T1000 (cell line): ENCODE measurements at regions not wholly inside any gene's neighbourhood (a gene's known extent, or its start where the extent isn't known, plus 50 kb on each side); places are given as distances from the start of the nearest gene placed in this dataset.
"Not testable (repeated sequence)": the region's sequence is repeated elsewhere in the genome, so short reads cannot be mapped to it uniquely, and the experiment has no call there.

Source experiments
- DNase-seq: peaks from one replicate; lab custom pipeline; 2025; ENCODE audit warnings: mixed read lengths; lab: John Stamatoyannopoulos, UW

- DNase-seq: no peak
These were observed 205.5 kb downstream of the SLC4A3 start for GRCh38 chr2:219832904-219833303.

DNA sequence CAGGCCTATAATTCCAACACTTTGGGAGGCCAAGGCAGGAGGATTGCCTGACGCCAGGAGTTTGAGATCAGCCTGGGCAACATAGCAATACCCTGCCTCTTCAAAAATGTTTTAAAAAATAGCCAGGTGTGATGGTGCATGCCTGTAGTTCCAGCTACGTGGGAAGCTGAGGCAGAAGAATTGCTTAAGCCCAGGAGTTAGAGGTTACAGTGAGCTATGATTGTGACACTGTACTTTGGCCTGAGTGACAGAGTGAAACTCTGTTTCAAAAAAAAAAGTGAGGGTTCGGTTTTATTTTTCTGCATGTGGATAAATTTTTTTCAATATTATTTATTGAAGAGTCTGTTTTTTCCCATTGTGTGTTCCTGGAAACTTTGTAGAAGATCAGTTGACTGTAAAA lies 208.1 kb downstream of the SLC4A3 start:
- no peak for DNase-seq

DNA sequence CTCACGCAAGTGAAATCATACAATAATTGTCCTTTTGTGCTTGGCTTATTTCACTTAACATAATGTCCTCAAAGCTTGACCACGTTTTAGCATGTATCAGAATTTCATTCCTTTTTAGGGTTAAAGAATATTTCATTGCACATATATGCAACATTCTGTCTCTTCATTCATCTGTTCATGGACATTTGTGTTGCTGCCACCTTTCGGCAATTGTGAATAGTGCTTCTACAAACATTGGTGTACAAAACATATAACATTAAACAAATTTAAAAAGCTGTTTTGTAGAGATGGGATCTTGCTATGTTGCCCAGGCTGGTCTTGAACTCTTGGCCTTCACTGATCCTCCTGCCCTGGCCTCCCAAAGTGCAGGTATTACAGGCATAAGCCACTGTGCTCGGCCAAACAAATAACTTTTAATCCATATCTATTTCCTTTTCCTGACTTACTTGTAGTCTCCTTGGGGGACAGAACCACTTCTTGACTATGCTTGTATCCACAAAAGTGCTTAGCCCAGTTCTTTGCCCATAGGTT lies 209.3 kb downstream of the SLC4A3 start:
- DNase-seq: no peak

DNA sequence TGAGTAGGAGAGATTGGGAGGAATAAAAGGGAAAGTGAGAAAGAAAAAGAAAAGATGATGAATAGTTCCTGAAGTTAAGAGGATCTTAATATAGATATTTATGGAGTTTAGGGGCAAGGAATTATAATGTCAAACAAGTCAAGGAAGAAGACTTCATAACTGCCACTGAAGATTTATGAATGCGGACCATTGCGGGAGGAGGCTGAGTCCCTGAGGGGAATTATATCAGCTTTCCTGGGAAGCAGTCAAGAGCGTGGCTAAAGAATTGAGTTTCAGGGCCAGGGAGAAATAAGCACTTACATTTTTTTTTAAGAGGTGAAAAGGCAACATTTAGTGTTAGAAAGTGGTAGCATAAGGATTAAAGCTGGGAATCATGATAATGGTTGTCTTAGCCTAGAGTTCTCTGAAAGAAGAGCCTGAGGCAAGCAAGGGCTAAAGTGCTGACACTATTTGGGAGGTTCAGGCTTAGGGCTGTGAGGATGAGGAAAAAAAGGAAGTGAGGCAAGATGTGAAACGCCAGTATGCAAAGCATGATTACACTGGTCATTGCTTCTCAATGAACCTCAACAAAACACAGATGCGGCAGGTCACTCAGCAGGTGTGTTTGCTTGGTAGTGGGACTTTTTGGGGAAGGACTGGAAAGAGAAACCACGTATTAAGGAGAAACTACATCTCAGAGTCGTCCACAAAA lies 217.1 kb downstream of the SLC4A3 start:
- no peak for DNase-seq

DNA sequence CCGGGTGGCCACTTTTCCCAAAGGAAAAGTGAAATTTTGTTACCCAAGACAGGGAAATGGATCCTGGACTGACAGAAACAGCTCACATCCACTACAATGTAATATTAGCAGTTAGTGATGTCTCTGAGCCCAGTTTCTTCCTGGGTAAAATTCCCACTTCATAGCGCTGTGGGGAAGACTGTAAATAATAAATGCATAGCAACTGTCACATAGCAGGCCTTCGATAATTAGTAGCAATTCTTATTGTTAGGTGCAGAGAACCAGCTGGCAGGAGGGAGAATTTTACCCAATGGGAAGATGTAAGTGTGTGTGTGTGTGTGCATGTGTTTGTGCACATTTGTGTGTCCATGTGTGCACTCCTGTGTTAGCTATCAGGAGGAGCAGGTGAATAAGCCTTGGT lies 221.5 kb downstream of the SLC4A3 start:
- no peak for DNase-seq

DNA sequence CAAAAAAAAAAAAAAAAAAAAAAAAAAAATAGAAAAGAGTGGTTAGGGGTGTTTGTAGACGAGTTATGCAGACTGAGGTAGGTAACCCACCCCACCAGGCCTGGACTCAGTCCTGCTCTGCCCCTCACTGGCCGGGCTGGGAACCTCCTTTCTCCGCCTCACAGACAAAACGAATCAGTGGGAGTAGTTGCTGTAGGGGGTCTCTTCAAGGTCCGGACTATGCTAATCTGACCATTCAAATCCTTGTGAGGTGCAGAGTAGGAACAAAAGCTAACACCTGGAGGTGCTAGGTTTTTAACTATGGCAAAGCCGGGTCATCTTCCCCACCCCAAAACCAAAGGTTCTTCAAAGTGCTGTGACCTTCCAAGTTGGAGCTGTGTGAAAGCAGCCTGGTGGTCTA lies 223.7 kb downstream of the SLC4A3 start:
- DNase-seq: no peak

DNA sequence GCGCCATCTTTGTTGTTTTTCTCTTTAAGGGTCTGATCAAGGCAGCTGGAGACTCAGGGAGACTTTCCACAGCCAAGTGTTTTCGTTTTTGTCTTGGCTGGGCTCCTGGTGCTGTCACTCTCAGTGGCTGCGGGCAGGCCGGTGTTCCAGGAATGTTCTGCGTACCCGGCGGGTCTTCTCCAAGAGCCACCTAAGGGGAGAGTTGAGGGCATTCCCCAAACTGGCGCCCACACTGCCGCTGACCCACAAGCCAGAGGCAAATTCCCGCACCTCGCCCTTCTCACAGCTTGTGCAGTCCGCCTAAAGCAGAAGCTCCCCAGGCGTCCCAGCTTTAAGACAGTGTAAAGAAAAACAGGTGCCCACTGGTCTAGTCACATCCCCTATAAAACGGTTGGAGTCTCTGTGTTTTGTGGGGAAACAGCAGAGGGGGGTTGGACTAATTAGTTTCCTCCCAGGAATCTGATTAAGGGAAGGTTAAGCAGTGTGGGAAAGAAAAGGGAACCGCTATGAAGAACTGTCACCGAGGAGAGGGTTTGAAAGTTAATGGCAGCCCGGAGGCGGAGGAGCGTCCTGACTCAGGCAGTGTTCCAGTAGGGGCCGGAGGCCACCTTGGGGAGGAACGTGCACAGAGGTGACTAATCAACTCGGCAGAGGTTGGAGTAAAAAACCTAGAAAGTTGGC lies 224.5 kb downstream of the SLC4A3 start:
- DNase-seq: no peak

DNA sequence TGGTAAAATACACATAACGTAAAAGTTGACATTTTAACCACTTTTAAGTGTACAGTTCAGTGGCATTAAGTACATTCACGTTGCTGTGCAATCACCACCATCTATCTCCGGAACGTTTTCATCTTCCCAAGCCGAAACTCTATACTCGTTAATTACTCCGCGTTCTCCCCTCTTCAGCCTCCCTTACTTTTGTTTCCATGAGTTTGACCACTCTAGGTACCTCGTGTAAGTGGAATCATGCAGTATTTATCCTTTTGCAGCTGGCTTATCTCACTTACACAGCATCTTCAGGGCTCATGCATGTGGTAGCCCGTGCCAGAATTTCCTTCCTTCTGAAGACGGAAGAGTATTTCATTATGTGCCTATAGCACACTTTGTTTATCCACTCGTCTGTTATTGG lies 225.2 kb downstream of the SLC4A3 start:
- no peak for DNase-seq

DNA sequence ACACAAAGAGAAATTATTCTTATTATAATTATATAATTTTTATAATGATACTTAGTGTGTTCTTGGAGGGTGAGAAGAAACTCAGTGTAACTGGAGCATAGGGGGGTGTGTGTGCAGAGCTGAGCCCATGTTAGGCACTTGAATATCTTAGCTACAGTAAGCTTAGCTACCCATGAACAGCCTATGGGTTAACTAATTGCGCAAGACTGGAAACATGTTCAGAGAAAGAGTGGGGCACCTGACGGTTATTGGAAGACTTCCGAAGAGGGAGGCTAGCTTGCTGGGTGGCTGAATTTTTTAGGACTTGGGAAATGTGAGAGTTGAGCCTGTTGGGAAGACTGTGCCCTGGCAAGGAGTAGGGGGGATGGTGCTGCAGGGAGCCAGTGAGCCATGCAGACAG lies 229.2 kb downstream of the SLC4A3 start:
- DNase-seq: no peak

- no peak for DNase-seq
These were observed 230.3 kb downstream of the SLC4A3 start for GRCh38 chr2:219857751-219858150.

GRCh38 chr2:219861307-219861706 lies 233.9 kb downstream of the SLC4A3 start:
- no peak for DNase-seq

DNA sequence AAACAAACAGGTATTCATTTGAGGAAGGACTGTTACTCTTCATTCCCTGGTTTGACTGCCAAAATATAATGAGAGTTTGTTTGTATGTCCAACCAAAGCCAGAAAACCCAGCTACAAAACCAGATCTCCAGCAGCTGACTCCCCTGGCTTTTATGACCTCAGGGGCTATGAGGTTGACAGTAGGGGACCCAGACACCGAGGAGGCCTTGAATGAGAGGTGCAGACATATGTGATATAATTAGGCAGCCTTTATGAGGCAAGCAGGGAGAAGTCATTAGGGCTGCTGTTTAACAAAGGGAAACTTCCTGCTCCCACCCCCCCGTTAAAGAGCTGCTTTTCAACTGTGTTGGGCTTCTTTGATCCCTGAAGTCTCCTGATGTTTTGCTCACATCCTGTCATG lies 236.7 kb downstream of the SLC4A3 start:
- DNase-seq: no peak

GRCh38 chr2:219868635-219869034 lies 241.2 kb downstream of the SLC4A3 start:
- DNase-seq: no peak

DNA sequence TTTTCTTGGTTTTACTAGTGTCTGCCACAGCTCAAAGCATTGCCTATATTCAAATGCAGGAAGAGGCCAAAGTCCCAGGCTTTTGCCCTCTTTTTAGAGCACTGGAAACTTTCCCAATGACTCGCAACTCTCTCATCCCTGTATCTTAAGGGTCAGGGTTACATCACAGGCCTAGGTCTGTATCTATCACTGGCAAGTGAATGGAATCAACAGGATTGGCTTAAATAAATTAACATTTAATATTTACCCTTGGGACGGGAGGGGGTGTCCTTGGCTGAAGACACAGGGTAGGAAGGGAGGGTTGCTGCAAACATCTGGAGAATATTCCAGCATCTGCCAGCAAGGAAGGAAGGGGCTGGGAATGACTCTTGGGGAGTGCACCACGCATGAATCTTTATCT lies 242.6 kb downstream of the SLC4A3 start:
- DNase-seq: peak; percentile 5

GRCh38 chr2:219871351-219871750 lies 243.9 kb downstream of the SLC4A3 start:
- no peak for DNase-seq

DNA sequence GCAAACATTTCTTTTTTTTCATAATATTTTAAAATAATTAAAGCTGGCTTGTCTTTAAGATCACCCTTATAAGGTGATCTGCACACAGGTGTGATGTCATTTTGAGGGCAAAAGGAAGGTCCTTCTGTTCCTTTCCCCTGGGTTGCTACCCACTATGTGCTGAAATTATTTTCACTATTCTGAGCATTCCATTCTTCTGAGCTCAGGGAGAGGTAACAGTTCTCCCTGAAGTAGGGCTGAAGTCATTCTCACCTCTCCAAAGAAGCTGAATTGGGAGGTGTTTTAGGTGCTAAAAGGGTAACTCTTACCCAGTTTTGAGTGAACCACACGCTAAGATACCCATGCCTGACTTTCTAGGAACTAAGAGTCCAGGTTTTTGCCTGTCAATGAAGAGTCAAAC lies 247.6 kb downstream of the SLC4A3 start:
- DNase-seq: no peak

DNA sequence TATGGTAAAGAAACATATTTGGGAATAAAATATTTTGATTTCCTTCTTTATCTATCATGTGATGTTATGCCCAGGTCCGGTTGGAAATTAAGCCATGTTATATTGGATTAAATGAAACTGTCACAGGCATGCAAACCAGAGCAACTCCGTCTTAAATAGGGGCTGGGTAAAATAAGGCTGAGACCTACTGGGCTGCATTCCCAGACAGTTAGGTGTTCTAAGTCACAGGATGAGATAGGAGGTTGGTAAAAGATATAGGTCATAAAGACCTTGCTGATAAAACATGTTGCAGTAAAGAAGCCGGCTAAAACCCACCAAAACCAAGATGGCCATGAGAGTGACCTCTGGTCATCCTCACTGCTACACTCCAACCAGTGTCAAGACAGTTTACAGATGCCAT lies 248.6 kb downstream of the SLC4A3 start:
- DNase-seq: not testable (repeated sequence)

DNA sequence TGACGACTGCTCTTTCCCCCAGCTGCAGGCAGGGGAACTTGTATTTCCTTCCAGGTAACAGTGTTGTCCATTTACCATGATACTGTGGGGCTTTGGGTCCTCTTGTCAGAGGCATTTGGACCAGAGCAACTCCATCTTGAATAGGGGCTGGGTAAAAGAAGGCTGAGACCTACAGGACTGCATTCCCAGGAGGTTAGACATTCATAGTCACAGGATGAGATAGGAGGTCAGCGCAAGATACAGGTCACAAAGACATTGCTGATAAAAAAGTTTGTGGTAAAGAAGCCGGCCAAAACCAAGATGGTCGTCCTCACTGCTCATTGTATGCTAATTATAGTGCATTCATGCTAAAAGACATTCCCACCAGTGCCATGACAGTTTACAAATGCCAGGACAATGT lies 249.5 kb downstream of the SLC4A3 start:
- no peak for DNase-seq

DNA sequence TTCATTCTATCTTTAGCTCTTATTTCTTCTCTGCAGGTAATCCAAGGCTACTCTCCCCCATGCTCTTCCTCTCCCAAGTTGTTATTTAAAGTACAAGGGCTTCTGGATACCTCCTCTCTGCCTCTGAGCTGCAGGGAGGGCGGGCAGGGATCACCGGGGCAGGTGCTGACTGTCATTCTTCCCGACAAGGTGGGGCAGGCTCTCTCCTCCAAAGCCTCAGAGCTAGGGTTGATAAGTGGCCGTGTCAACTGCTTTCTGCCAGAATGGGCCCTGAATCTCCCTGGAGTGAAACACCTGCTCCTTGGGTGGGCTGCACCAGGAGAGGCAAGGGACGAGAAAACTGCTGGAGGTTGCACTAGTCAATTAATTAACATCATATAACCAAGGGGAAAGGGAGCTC lies 250.3 kb downstream of the SLC4A3 start:
- no peak for DNase-seq

- DNase-seq: no peak
These were observed 251.1 kb downstream of the SLC4A3 start for GRCh38 chr2:219878516-219878915.

DNA sequence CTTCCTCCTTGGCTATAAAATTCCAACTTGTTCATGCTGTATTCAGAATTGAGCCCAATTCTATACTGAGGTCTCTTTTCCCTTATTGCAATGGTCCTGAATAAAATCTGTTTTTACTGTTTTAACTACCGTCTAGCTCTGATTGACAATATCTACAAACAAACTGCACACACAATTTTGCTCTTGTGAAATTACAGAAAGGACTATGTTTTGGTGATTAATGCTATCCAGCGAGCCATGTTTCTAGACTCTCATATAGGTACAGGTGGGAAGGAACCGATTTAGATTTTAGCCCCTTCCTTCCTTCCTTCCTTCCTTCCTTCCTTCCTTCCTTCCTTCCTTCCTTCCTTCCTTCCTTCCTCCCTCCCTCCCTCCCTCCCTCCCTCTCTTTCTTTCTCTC lies 254.4 kb downstream of the SLC4A3 start:
- no peak for DNase-seq

- no peak for DNase-seq
These were observed 259.2 kb downstream of the SLC4A3 start for GRCh38 chr2:219886615-219887014.

DNA sequence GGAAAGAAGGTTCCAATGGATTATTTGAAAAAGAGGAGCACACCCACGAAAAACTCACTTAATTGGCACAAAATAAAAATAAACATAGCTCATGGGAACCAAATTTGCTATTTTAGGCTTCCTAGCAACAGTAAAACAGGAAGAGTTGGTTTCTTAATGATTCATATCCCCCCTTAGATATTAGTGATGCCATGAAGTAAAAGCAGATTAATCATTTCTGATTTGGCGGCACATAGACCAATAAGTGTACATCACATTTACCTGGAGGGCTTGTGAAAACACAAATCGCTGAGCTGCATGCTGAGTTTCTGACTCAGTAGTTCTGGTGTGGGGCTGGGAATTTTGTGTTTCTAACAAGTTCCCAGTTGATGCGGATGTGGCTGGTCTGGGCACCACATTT lies 260.4 kb downstream of the SLC4A3 start:
- DNase-seq: no peak

- DNase-seq: no peak
These were observed 266.1 kb downstream of the SLC4A3 start for GRCh38 chr2:219893541-219893940.
